ENCODE measurements at regions not wholly inside any gene's neighbourhood (a gene's known extent, or its start where the extent isn't known, plus 50 kb on each side); places are given as distances from the start of the nearest gene placed in this dataset.

- ChIA-PET CTCF (no interaction called here), POLR2A (no interaction called here)
- Histone ChIP-seq H3K4me3 (ENCODE audit: low read depth, low read length) (no peak overlapping the region), H3K27ac (ENCODE audit: low read depth, low read length) (no peak overlapping the region), H3K9me3 (ENCODE audit: control insufficient read depth, insufficient read depth, low read length) (no peaks in the 10 kb centered on the region), H3K27me3 (ENCODE audit: control insufficient read depth, insufficient read depth, low read length) (no peaks in the 10 kb centered on the region)
- DNase-seq (ENCODE audit: low read depth, low spot score), result no peak
- no peak for TF ChIP-seq CTCF (IDR thresholded peaks at IDR 0.05; ENCODE audit: low read depth, low read length)
Measured at GRCh38 chr20:39983183-39983582, 705.9 kb downstream of the MAFB start.

- TF ChIP-seq CTCF (IDR thresholded peaks at IDR 0.05; ENCODE audit: low read depth, low read length), result no peak
Measured at GRCh38 chr20:39974966-39975501, 714.0 kb downstream of the MAFB start.

GRCh38 chr20:39968495-39968894 lies 720.5 kb downstream of the MAFB start:
- DNase-seq (ENCODE audit: low read depth, low spot score), result no peak
- TF ChIP-seq CTCF (IDR thresholded peaks at IDR 0.05; ENCODE audit: low read depth, low read length), result no peak
- Histone ChIP-seq H3K4me3 (ENCODE audit: low read depth, low read length) (no peak overlapping the region), H3K9me3 (ENCODE audit: control insufficient read depth, insufficient read depth, low read length) (no peaks in the 10 kb centered on the region), H3K27me3 (ENCODE audit: control insufficient read depth, insufficient read depth, low read length) (no peaks in the 10 kb centered on the region), H3K27ac (ENCODE audit: low read depth, low read length) (no peak overlapping the region)
- ChIA-PET POLR2A (no interaction called here), CTCF (no interaction called here)

More at GRCh38 chr20:39974966-39975501, 714.0 kb downstream of the MAFB start:
- ChIA-PET POLR2A (no interaction called here), CTCF (no interaction called here)
- no peak for DNase-seq (ENCODE audit: low read depth, low spot score)
- Histone ChIP-seq H3K4me3 (ENCODE audit: low read depth, low read length) (no peak overlapping the region), H3K9me3 (ENCODE audit: control insufficient read depth, insufficient read depth, low read length) (no peaks in the 10 kb centered on the region), H3K27me3 (ENCODE audit: control insufficient read depth, insufficient read depth, low read length) (no peaks in the 10 kb centered on the region), H3K27ac (ENCODE audit: low read depth, low read length) (no peak overlapping the region)

- H3K4me3 ChIP-seq (ENCODE audit: low read depth, low read length), result no peak overlapping the region
- CTCF ChIA-PET, result no interaction called here
- H3K27ac ChIP-seq (ENCODE audit: low read depth, low read length), result no peak overlapping the region
- DNase-seq (ENCODE audit: low read depth, low spot score), result no peak
- H3K9me3 ChIP-seq (ENCODE audit: control insufficient read depth, insufficient read depth, low read length), result no peaks in the 10 kb centered on the region
- no peaks in the 10 kb centered on the region for H3K27me3 ChIP-seq (ENCODE audit: control insufficient read depth, insufficient read depth, low read length)
- POLR2A ChIA-PET, result no interaction called here
- no peak for TF ChIP-seq CTCF (IDR thresholded peaks at IDR 0.05; ENCODE audit: low read depth, low read length)
Measured at GRCh38 chr20:39967806-39968205, 721.2 kb downstream of the MAFB start.

GRCh38 chr20:39961637-39962244 lies 727.3 kb downstream of the MAFB start:
- POLR2A ChIA-PET, result no interaction called here
- TF ChIP-seq CTCF (IDR thresholded peaks at IDR 0.05; ENCODE audit: low read depth, low read length), result no peak
- H3K4me3 ChIP-seq (ENCODE audit: low read depth, low read length), result no peak overlapping the region
- no peaks in the 10 kb centered on the region for H3K9me3 ChIP-seq (ENCODE audit: control insufficient read depth, insufficient read depth, low read length)
- H3K27me3 ChIP-seq (ENCODE audit: control insufficient read depth, insufficient read depth, low read length), result no peaks in the 10 kb centered on the region
- H3K27ac ChIP-seq (ENCODE audit: low read depth, low read length), result no peak overlapping the region
- CTCF ChIA-PET, result interaction anchor here (0.7 kb wide), 1 partner anchor 221 kb away, joined by 3 read pairs; no protein-coding TSS in a partner anchor
- no peak for DNase-seq (ENCODE audit: low read depth, low spot score)

Measured in AG04450 (cell line).